Sigmoid colon (tissue), 4 donors: ENCODE measurements at regions not wholly inside any gene's neighbourhood (a gene's known extent, or its start where the extent isn't known, plus 50 kb on each side); places are given as distances from the start of the nearest gene placed in this dataset.

Source experiments
- CTCF ChIP-seq, 4 experiments: fragments of 450-650 bp in 3 of 4; fragments of 200-600 bp in 1 of 4; IDR thresholded peaks; one replicate each; pipeline ENCODE4 v1.5.1; 2016 to 2019; ENCODE audit warnings: antibody characterized with exemption in 4 of 4, mild to moderate bottlenecking in 3 of 4, moderate library complexity in 2 of 4
- EP300 ChIP-seq, 4 donors: sonication (generic); formaldehyde crosslinking; IDR thresholded peaks; one replicate each; pipeline ENCODE4 v1.6.1; 2017; ENCODE audit warnings: antibody characterized with exemption in 4 of 4

DNA sequence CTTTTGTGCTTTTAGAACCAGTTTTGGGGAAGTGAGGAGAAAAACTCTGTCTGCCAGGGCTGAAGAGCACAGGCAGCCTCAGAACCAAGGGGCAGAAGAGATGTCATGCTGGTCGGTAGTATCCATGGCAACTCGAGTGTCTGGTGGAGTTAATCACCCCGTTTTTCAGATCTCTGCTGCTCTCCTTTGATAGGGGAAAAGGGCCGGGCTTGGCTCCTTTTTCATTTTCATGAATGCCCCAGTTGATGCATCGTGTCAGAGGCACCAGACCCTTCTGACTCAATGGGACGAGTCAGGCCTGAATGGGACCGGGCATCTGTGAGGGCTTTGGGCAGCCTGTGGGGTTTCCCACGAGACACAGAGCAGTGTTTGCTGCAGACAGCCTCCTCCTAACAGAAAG, 304.6 kb downstream of the ABCC12 start:
- TF ChIP-seq CTCF (IDR thresholded peaks at IDR 0.05): no peak
- TF ChIP-seq EP300 (IDR thresholded peaks at IDR 0.05): no peak
